ENCODE measurements at regions not wholly inside any gene's neighbourhood (a gene's known extent, or its start where the extent isn't known, plus 50 kb on each side); places are given as distances from the start of the nearest gene placed in this dataset.

- no peak overlapping the region for H3K4me3 ChIP-seq (ENCODE audit: low read length)
- no peaks in the 10 kb centered on the region for H3K4me1 ChIP-seq (ENCODE audit: insufficient read depth, low read length)
- no peaks in the 10 kb centered on the region for H3K9me2 ChIP-seq (replicated peaks; ENCODE audit: low read length)
- ChIA-PET POLR2A (ENCODE audit: unreplicated experiment) (no interaction called here), CTCF (no interaction called here)
- intact Hi-C loops (cut with micrococcal nuclease) = no loop called here
- no peaks in the 10 kb centered on the region for H3K9me3 ChIP-seq (ENCODE audit: low read length)
- ATAC-seq (no peak), DNase-seq (no peak)
- no peak overlapping the region for H3K27ac ChIP-seq (ENCODE audit: low read length)
- H2AFZ ChIP-seq (ENCODE audit: low read length) = no peak overlapping the region
- H3K79me2 ChIP-seq (ENCODE audit: low read length) = no peaks in the 10 kb centered on the region
- no peak overlapping the region for H3K9ac ChIP-seq (ENCODE audit: low read length)
- TF ChIP-seq EZH2phosphoT487 (IDR thresholded peaks at IDR 0.05; ENCODE audit: borderline replicate concordance, low read length) (no peak), CTCF (conservative IDR thresholded peaks at IDR 0.05; ENCODE audit: low read depth, low read length) (no peak), EZH2 (IDR thresholded peaks at IDR 0.05; ENCODE audit: low read length, unreplicated experiment) (no peak)
- H4K20me1 ChIP-seq (ENCODE audit: low read length) = no peaks in the 10 kb centered on the region
- no peaks in the 10 kb centered on the region for H3K27me3 ChIP-seq (ENCODE audit: low read length)
- H3K36me3 ChIP-seq (ENCODE audit: low read depth, low read length) = no peaks in the 10 kb centered on the region
- no TSS peak for BruUV-seq (replicated peaks)
- no peak overlapping the region for H3K4me2 ChIP-seq (ENCODE audit: low read length)
- no peaks in the 10 kb centered on the region for H3F3A ChIP-seq (ENCODE audit: low read length, unreplicated experiment)
Measured at GRCh38 chr4:115287426-115287825, 174.0 kb upstream of the NDST4 start.

- Histone ChIP-seq H3K4me1 (ENCODE audit: insufficient read depth, low read length) (no peaks in the 10 kb centered on the region), H3K9me3 (ENCODE audit: low read length) (no peaks in the 10 kb centered on the region), H3K4me3 (ENCODE audit: low read length) (no peak overlapping the region), H4K20me1 (ENCODE audit: low read length) (no peaks in the 10 kb centered on the region), H3F3A (ENCODE audit: low read length, unreplicated experiment) (no peaks in the 10 kb centered on the region), H3K9ac (ENCODE audit: low read length) (no peak overlapping the region), H3K4me2 (ENCODE audit: low read length) (no peak overlapping the region), H2AFZ (ENCODE audit: low read length) (no peak overlapping the region), H3K9me2 (replicated peaks; ENCODE audit: low read length) (no peaks in the 10 kb centered on the region), H3K36me3 (ENCODE audit: low read depth, low read length) (no peaks in the 10 kb centered on the region), H3K27me3 (ENCODE audit: low read length) (no peaks in the 10 kb centered on the region), H3K27ac (ENCODE audit: low read length) (no peak overlapping the region), H3K79me2 (ENCODE audit: low read length) (no peaks in the 10 kb centered on the region)
- peak; percentile 99 for ATAC-seq
- BruUV-seq (replicated peaks) = no TSS peak
- DNase-seq = peak; percentile 25
- ChIA-PET CTCF (no interaction called here), POLR2A (ENCODE audit: unreplicated experiment) (no interaction called here)
- intact Hi-C loops (cut with micrococcal nuclease) = no loop called here
- TF ChIP-seq EZH2 (IDR thresholded peaks at IDR 0.05; ENCODE audit: low read length, unreplicated experiment) = no peak
- no peak for TF ChIP-seq CTCF (conservative IDR thresholded peaks at IDR 0.05; ENCODE audit: low read depth, low read length)
- no peak for TF ChIP-seq EZH2phosphoT487 (IDR thresholded peaks at IDR 0.05; ENCODE audit: borderline replicate concordance, low read length)
Measured at GRCh38 chr4:115279330-115279729, 165.9 kb upstream of the NDST4 start.

GRCh38 chr4:115278830-115279229 lies 165.4 kb upstream of the NDST4 start:
- Histone ChIP-seq H3K36me3 (ENCODE audit: low read depth, low read length) (no peaks in the 10 kb centered on the region), H3K27me3 (ENCODE audit: low read length) (no peaks in the 10 kb centered on the region), H3K4me3 (ENCODE audit: low read length) (no peak overlapping the region), H3K9ac (ENCODE audit: low read length) (no peak overlapping the region), H3K79me2 (ENCODE audit: low read length) (no peaks in the 10 kb centered on the region), H3K9me2 (replicated peaks; ENCODE audit: low read length) (no peaks in the 10 kb centered on the region), H2AFZ (ENCODE audit: low read length) (no peak overlapping the region), H3K27ac (ENCODE audit: low read length) (no peak overlapping the region), H4K20me1 (ENCODE audit: low read length) (no peaks in the 10 kb centered on the region), H3K9me3 (ENCODE audit: low read length) (no peaks in the 10 kb centered on the region), H3K4me1 (ENCODE audit: insufficient read depth, low read length) (no peaks in the 10 kb centered on the region), H3F3A (ENCODE audit: low read length, unreplicated experiment) (no peaks in the 10 kb centered on the region), H3K4me2 (ENCODE audit: low read length) (no peak overlapping the region)
- BruUV-seq (replicated peaks) = no TSS peak
- no peak for ATAC-seq
- intact Hi-C loops (cut with micrococcal nuclease) = no loop called here
- no peak for DNase-seq
- ChIA-PET POLR2A (ENCODE audit: unreplicated experiment) (no interaction called here), CTCF (no interaction called here)
- TF ChIP-seq EZH2 (IDR thresholded peaks at IDR 0.05; ENCODE audit: low read length, unreplicated experiment) (no peak), CTCF (conservative IDR thresholded peaks at IDR 0.05; ENCODE audit: low read depth, low read length) (no peak), EZH2phosphoT487 (IDR thresholded peaks at IDR 0.05; ENCODE audit: borderline replicate concordance, low read length) (no peak)

All from PC-3 (cell line).